Pons (tissue), 1 donor: ENCODE measurements at regions not wholly inside any gene's neighbourhood (a gene's known extent, or its start where the extent isn't known, plus 50 kb on each side); places are given as distances from the start of the nearest gene placed in this dataset.
"Not testable (repeated sequence)": the region's sequence is repeated elsewhere in the genome, so short reads cannot be mapped to it uniquely, and the experiment has no call there.

Source experiments
- DNase-seq: peaks from one replicate; pipeline ENCODE4 v3.0.0-alpha.2; 2016; ENCODE audit warnings: low spot score

- peak; percentile 60 for DNase-seq
These were observed 100.8 kb upstream of the ATXN3L start for GRCh38 chrX:13420545-13421183.

DNA sequence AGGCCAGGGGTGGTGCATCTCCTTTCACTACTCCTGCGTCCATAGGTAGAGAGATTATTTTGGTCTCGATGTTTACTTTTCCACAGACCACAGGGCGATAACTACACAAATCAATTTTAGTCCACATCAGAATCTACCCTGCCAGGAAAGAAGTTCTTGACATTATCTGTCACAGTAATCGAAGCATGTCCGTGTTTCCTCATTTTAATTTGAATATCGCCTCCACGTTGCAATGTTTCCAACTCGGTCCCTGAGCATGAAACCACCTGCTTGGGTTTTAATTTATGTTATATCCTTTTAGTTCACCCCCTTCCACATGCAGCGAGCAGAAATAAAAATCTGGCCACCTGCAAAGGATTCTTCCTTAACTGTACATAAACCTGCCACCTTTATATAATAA lies 100.1 kb upstream of the ATXN3L start:
- no peak for DNase-seq

DNA sequence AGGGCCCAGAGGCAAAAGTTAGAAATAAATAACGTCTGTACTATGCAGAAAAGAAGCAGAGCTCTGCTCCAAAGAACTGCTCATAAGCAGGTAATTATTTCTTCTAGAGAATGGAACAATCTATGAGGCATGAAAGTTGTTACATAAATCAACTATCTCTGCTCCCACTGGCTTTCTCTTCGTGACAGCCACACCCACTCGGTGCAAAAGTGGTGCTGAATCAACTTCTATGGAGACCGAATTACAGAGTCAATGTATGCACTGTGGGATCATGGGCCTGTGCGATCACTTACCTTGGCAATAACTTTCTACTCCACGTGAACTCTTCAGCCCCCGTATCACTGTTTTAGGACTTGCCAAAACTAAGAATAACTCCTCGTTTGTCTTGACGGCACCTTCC lies 99.4 kb upstream of the ATXN3L start:
- DNase-seq, result no peak

- DNase-seq, result no peak
These were observed 98.6 kb upstream of the ATXN3L start for GRCh38 chrX:13418126-13419097.

GRCh38 chrX:13415509-13415908 lies 95.7 kb upstream of the ATXN3L start:
- no peak for DNase-seq

DNA sequence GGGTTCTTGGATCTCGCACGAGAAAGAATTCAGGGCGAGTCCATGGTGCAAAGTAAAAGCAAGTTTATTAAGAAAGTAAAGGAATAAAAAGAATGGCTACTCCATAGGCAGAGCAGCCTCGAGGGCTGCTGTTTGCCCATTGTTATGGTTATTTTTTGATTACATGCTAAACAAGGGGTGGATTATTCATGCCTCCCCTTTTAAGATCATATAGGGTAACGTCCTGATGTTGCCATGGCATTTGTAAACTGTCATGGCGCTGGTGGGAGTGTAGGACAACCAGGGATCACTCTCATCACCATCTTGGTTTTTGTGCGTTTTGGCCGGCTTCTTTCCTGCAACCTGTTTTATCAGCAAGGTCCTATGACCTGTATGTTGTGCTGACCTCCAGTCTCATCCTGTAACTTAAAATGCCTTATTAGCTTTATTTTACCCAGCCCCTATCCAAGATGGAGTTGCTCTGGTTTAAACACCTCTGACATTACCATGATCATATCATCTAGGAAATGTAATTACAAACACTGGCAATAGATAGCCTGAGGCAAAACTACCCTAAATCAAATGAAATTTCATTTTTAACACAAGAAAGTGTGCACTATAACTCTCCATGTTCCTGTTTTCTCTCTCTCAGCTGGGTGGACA lies 94.3 kb upstream of the ATXN3L start:
- no peak for DNase-seq

GRCh38 chrX:13412208-13412600 lies 92.4 kb upstream of the ATXN3L start:
- DNase-seq, result no peak

DNA sequence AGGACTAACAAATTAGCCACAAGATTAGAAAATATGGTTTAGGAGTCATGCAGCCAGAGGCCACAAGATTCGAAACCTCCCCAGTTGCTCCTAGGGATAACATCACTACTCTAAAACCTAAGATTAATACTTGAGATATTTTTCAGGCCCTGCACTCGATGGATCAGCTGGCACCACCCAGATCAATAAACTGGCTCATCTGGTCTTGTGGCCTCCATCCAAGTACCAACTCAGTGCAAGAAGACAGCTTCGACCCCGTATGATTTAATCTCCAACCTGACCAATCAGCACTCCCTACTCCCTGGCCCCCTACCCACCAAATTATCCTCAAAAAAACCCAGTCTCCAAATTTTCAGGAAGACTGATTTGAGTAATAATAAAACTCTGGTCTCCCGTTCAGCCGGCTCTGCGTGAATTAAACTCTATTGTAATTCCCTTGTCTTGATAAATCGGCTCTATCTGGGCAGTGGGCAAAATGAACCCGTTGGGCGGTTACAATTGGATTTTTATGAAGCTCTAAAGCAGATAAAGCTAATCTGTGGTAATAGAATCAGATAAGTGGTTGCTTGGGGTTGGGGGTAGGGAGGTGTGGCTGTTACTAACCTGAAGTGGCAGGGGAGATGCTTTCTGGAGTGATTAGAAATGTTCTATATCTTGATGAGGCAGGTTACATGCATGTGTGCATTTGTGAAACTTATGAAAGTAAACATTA lies 91.8 kb upstream of the ATXN3L start:
- no peak for DNase-seq

GRCh38 chrX:13408599-13408998 lies 88.7 kb upstream of the ATXN3L start:
- DNase-seq, result not testable (repeated sequence)

DNA sequence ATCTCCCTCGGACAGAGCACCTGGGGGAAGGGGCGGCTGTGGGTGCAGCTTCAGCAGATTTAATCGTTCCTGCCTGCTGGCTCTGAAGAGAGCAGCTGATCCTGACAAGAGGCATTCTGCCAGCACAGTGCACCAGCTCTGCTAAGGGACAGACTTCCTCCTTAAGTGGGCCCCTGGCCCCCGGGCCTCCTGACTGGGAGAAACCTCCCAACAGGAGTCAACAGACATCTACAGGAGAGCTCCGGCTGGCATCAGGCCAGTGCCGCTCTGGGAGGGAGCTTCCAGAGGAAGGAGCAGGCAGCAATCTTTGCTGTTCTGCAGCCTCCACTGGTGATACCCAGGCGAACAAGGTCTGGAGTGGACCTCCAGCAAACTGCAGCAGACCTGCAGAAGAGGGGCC lies 84.9 kb upstream of the ATXN3L start:
- DNase-seq, result not testable (repeated sequence)

GRCh38 chrX:13404364-13404763 lies 84.5 kb upstream of the ATXN3L start:
- DNase-seq, result no peak

DNA sequence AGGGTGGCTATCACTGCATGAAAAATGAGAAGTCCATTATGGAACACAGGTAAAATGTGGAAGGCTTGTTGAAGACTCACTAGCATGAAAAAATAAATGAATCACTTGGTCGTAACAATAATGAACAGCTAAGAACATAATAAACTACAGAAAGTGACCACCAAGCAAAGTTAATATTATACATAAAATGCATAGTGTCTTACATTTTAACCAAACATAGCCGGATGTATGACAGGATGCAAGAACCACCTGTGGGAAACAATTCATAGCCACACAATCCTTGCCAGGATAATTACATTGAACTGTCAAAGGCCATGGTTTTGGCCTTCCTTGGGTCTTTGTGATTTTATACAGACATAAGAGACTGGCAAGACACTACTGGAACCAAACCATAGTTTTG lies 81.9 kb upstream of the ATXN3L start:
- no peak for DNase-seq

DNA sequence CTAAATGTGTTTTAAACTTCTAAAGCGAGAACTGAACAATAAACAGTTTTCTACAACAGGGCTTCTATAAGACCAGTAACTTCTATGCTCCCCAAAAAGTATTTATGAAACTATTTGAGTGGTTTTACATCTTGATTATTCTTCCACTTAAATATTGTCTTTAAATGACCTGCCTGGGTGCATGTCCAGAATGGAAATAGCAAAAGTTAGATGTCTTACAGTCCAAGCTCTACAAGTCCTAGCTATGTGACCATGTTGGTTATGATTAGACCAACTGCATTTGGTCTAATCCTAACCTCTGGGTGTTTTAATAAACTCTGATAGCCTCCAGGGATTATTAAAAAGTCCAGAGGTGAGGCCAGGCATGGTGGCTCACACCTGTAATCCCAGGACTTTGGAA lies 79.0 kb upstream of the ATXN3L start:
- no peak for DNase-seq

GRCh38 chrX:13397878-13398818 lies 78.3 kb upstream of the ATXN3L start:
- DNase-seq, result no peak

- DNase-seq, result no peak
These were observed 77.1 kb upstream of the ATXN3L start for GRCh38 chrX:13396924-13397323.

- DNase-seq, result no peak
These were observed 69.6 kb upstream of the ATXN3L start for GRCh38 chrX:13389501-13389900.

DNA sequence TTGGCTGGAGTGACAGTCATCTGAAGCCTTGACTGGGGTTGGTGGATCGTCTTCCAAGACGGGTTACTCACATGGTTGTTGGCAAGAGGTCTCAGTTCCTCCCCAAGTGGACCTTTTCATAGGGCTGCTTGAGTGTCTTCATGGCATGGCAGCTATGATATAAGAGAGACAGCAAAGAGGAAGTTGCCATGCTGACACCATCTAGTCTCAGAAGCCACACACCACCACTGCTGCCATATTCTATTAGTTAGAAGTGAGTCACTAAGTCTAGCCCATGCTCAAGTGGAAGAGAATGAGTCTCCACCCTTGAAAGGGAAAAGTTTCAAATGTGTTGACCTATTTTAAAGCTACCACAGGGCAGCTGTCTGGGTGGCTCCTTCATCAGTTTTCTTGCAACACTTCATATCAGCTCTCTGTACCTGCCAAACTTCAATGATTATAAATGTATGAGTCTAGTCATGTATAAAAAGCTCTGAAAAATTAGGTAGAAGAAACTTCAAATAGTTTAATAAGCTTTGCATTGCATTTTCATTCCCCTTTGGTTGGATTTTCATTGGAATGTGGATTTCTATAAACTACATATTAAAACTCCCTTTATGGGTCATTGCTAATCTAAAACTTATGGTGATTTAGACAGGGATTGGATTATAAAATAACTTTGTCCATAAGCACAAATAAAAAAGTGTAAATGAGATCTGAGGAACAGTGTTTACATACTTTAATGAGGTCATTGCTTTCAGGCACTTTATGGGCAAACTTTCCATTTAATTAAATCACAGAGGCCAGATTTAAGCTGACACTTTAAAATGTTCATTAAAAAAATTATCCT lies 68.0 kb upstream of the ATXN3L start:
- DNase-seq, result no peak

DNA sequence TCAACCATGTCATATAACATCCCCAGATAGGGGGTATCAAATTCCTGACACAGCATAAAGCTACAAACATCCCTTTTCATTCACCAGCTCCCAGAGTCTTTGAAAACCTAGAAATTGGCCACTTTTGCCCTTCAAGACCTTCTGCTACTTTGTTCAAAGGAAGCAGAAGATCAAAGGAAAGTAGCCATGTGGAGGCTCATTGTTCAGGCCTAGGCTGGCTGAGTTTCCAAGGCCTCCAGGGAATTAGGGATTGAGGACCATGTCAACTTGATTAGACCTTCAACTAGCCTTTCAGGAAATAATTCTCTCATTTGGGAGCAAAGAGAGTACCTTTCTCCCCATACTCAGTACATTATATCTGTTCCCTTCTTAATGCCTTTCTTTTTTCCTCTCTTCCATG lies 66.8 kb upstream of the ATXN3L start:
- no peak for DNase-seq

DNA sequence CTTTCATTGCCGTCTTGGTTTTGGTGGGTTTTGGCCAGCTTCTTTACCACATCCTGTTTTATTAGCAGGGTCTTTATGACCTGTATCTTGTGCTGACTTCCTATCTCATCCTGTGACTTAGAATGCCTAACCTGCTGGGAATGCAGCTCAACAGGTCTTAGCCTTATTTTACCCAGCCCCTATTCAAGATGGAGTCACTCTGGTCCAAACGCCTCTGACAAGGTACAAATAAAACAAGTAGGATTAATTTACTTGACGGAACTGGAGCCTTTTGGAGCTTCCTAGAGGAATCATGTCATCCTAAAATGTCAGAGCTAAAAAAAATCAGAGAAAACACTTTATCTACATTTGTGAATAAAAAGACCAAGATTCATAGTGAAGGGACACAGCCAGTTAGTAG lies 66.2 kb upstream of the ATXN3L start:
- no peak for DNase-seq

DNA sequence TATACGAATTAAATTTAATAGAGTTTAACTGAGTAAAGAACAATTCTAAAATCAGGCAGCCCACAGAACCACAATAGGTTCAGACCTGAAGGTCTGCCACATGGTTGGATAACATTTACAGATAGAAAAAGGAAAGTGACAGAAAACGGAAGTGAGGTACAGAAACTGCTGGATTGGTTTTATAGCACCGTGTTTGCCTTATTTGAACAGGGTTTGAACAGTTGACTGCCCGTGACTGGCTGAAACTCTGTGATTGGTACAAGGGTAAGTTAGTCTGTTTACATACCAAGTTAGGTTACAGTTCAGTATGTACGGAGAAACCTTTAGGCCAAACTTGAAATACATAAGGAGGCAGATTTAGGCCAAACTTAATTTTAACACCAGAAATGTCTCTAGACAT lies 64.1 kb upstream of the ATXN3L start:
- no peak for DNase-seq
